Spleen (tissue), 11 donors: ENCODE measurements at regions not wholly inside any gene's neighbourhood (a gene's known extent, or its start where the extent isn't known, plus 50 kb on each side); places are given as distances from the start of the nearest gene placed in this dataset.

ENCODE experiments used
- DNase-seq: peaks from one replicate; pipeline ENCODE4 v3.0.0-alpha.2; 2020
- H3K27ac ChIP-seq, 8 donors: fragments of 200-600 bp; sonication (generic) in 7 of 8; 1 replicate in 4 of 8; 2 replicates in 4 of 8; pipeline versions ENCODE4 v1.5.0 to v1.8.0; 2016 to 2021; ENCODE audit warnings: inconsistent platforms in 4 of 8, mild to moderate bottlenecking in 4 of 8, moderate library complexity in 1 of 8
- H3K27me3 ChIP-seq, 7 donors: fragments of 200-600 bp; sonication (generic) in 6 of 7; replicated peaks in 1 of 7; 1 replicate in 4 of 7; 2 replicates in 3 of 7; pipeline versions ENCODE4 v1.5.0 to v1.8.0; 2016 to 2021; ENCODE audit warnings: inconsistent platforms in 3 of 7, mild to moderate bottlenecking in 1 of 7
- H3K36me3 ChIP-seq, 6 donors: fragments of 200-600 bp; sonication (generic) in 5 of 6; 1 replicate in 4 of 6; 2 replicates in 2 of 6; pipeline versions ENCODE4 v1.5.0 to v1.8.0; 2016 to 2021; ENCODE audit warnings: inconsistent platforms in 2 of 6
- H3K4me1 ChIP-seq, 6 donors: fragments of 200-600 bp; sonication (generic) in 5 of 6; 1 replicate in 3 of 6; 2 replicates in 3 of 6; pipeline versions ENCODE4 v1.5.0 to v1.8.0; 2016 to 2021; ENCODE audit warnings: inconsistent platforms in 3 of 6
- H3K4me3 ChIP-seq, 8 donors: fragments of 200-600 bp; sonication (generic) in 7 of 8; 1 replicate in 4 of 8; 2 replicates in 4 of 8; pipeline versions ENCODE4 v1.5.0 to v1.8.0; 2016 to 2021; ENCODE audit warnings: inconsistent platforms in 4 of 8, mild to moderate bottlenecking in 4 of 8, moderate library complexity in 2 of 8
- H3K9me3 ChIP-seq, 8 donors: fragments of 200-600 bp; sonication (generic) in 7 of 8; 1 replicate in 4 of 8; 2 replicates in 4 of 8; pipeline versions ENCODE4 v1.5.0 to v1.8.0; 2016 to 2021; ENCODE audit warnings: inconsistent platforms in 4 of 8
- CTCF ChIP-seq, 11 experiments: fragments of 200-600 bp in 7 of 11; fragments of 450-650 bp in 4 of 11; sonication (generic) in 4 of 11; IDR thresholded peaks in 8 of 11; conservative IDR thresholded peaks in 3 of 11; 1 replicate in 7 of 11; 2 replicates in 4 of 11; pipeline versions ENCODE4 v1.4.0 to v1.8.0; 2016 to 2021; ENCODE audit warnings: antibody characterized with exemption in 11 of 11, inconsistent platforms in 4 of 11, mild to moderate bottlenecking in 1 of 11
- POLR2A ChIP-seq, 3 donors: fragments of 450-650 bp; IDR thresholded peaks; one replicate each; pipeline ENCODE4 v1.5.1; 2017; ENCODE audit warnings: antibody characterized with exemption in 3 of 3, mild to moderate bottlenecking in 1 of 3
- POLR2AphosphoS5 ChIP-seq, 3 donors: sonication (generic); formaldehyde crosslinking; IDR thresholded peaks; one replicate each; pipeline ENCODE4 v1.5.1; 2017; ENCODE audit warnings: antibody characterized with exemption in 3 of 3
- WGBS, 5 donors: extraction: QIAGEN DNeasy Blood & Tissue Kit in 3 of 5; methylation state at CpG; one replicate each; pipeline versions ENCODE4 v1.1.5 to v1.1.7; 2013 to 2018; 5-methylcytosine and 5-hydroxymethylcytosine counted together
- intact Hi-C: fragments of 100-400 bp; cut with DNase I; formaldehyde crosslinking; loops from one replicate; pipeline ENCODE4 v1.15.0; 2023; ENCODE audit warnings: low total_unique reads
- donor health status: healthy with polysubstance abuse.
- donor health status: DM: no; HTN: no; CAD: no; lungs with moderate emphysema.
- donor health status: DM: no; HTN: no; CAD: no.
- donor health status: Bipolar disorder and iron deficiency.
- donor health status: healthy.
- donor health status: DM: no; HTN: no; CAD: no.
- donor health status: DM: yes; HTN: yes; CAD: no.

GRCh38 chr18:24841536-24841935, 381.1 kb downstream of the HRH4 start:
- Histone ChIP-seq H3K27me3 (no peaks in the 10 kb centered on the region), H3K27ac (no peak overlapping the region), H3K36me3 (no peaks in the 10 kb centered on the region), H3K4me1 (peaks cover 0 to 6% (median 0%) of the 10 kb centered on the region in 6 donors), H3K4me3 (no peak overlapping the region), H3K9me3 (no peaks in the 10 kb centered on the region)
- TF ChIP-seq POLR2A (IDR thresholded peaks at IDR 0.05) = no peak
- no peak for TF ChIP-seq POLR2AphosphoS5 (IDR thresholded peaks at IDR 0.05)
- no peak for TF ChIP-seq CTCF (IDR thresholded peaks at IDR 0.05 in 8 of 11, conservative IDR thresholded peaks at IDR 0.05 in 3 of 11)
- intact Hi-C loops = no loop called here
- DNase-seq = no peak
- 74 to 91% (median 84%) methylated on average over 8 of the region's 8 CpGs for WGBS, 5 donors

GRCh38 chr18:24843123-24843522, 382.7 kb downstream of the HRH4 start:
- Histone ChIP-seq H3K27ac (no peak overlapping the region), H3K27me3 (no peaks in the 10 kb centered on the region), H3K4me3 (no peak overlapping the region), H3K36me3 (no peaks in the 10 kb centered on the region), H3K9me3 (no peaks in the 10 kb centered on the region), H3K4me1 (peaks cover 0 to 6% (median 0%) of the 10 kb centered on the region in 6 donors)
- DNase-seq = no peak
- WGBS, 5 donors = 76 to 100% (median 87%) methylated on average over 1 of the region's 1 CpG
- intact Hi-C loops = no loop called here
- no peak for TF ChIP-seq POLR2A (IDR thresholded peaks at IDR 0.05)
- TF ChIP-seq CTCF (IDR thresholded peaks at IDR 0.05 in 8 of 11, conservative IDR thresholded peaks at IDR 0.05 in 3 of 11) = no peak
- TF ChIP-seq POLR2AphosphoS5 (IDR thresholded peaks at IDR 0.05) = no peak

- DNase-seq = no peak
- Histone ChIP-seq H3K4me3 (no peak overlapping the region), H3K4me1 (peaks cover 0 to 6% (median 0%) of the 10 kb centered on the region in 6 donors), H3K27ac (no peak overlapping the region), H3K27me3 (no peaks in the 10 kb centered on the region), H3K9me3 (no peaks in the 10 kb centered on the region), H3K36me3 (no peaks in the 10 kb centered on the region)
- intact Hi-C loops = no loop called here
- no peak for TF ChIP-seq CTCF (IDR thresholded peaks at IDR 0.05 in 8 of 11, conservative IDR thresholded peaks at IDR 0.05 in 3 of 11)
- TF ChIP-seq POLR2AphosphoS5 (IDR thresholded peaks at IDR 0.05) = no peak
- no peak for TF ChIP-seq POLR2A (IDR thresholded peaks at IDR 0.05)
- 31 to 45% (median 42%) methylated on average over 2 of the region's 2 CpGs for WGBS, 5 donors
Observed at GRCh38 chr18:24846138-24846537, 385.7 kb downstream of the HRH4 start.

GRCh38 chr18:24850532-24850931, 390.1 kb downstream of the HRH4 start:
- Histone ChIP-seq H3K27me3 (peaks cover 0 to 5% (median 0%) of the 10 kb centered on the region in 7 donors), H3K36me3 (no peaks in the 10 kb centered on the region), H3K4me3 (no peak overlapping the region), H3K4me1 (peaks cover 0 to 6% (median 0%) of the 10 kb centered on the region in 6 donors), H3K27ac (no peak overlapping the region), H3K9me3 (no peaks in the 10 kb centered on the region)
- 86 to 89% (median 88%) methylated on average over 7 of the region's 7 CpGs for WGBS, 5 donors
- intact Hi-C loops = no loop called here
- DNase-seq = no peak
- no peak for TF ChIP-seq POLR2A (IDR thresholded peaks at IDR 0.05)

- intact Hi-C loops = no loop called here
- DNase-seq = no peak
- Histone ChIP-seq H3K27ac (no peak overlapping the region), H3K4me1 (no peaks in the 10 kb centered on the region), H3K36me3 (no peaks in the 10 kb centered on the region), H3K27me3 (peaks cover 0 to 5% (median 0%) of the 10 kb centered on the region in 7 donors), H3K9me3 (no peaks in the 10 kb centered on the region), H3K4me3 (no peak overlapping the region)
- TF ChIP-seq POLR2AphosphoS5 (IDR thresholded peaks at IDR 0.05) = no peak
- TF ChIP-seq CTCF (IDR thresholded peaks at IDR 0.05 in 8 of 11, conservative IDR thresholded peaks at IDR 0.05 in 3 of 11) = no peak
- no peak for TF ChIP-seq POLR2A (IDR thresholded peaks at IDR 0.05)
- WGBS, 5 donors = 93 to 95% (median 95%) methylated on average over 4 of the region's 4 CpGs
Observed at GRCh38 chr18:24853076-24853475, 392.6 kb downstream of the HRH4 start.
